Activated naive CD4-positive, alpha-beta T cell treated with anti-CD3 and anti-CD28 coated beads, Interleukin-2, amount 10 ng/mL, durations not matched to agents 7 days and 5 days (primary cell): ENCODE measurements at regions not wholly inside any gene's neighbourhood (a gene's known extent, or its start where the extent isn't known, plus 50 kb on each side); places are given as distances from the start of the nearest gene placed in this dataset.

Experiments used
- CTCF ChIA-PET: fragments of 350-600 bp; sonication (Branson Sonifier 250); formaldehyde crosslinking; loops from one replicate; lab custom pipeline; 2021; ENCODE audit warnings: antibody characterized with exemption; lab: Charles Lee
- DNase-seq: peaks from one replicate; pipeline ENCODE4 v3.0.0-alpha.2; 2020
- H3K27ac Mint-ChIP-seq: one replicate; pipeline ENCODE4 v1.8.0; 2021; ENCODE audit warnings: mild to moderate bottlenecking, moderate library complexity, mixed read lengths
- H3K27me3 Mint-ChIP-seq: one replicate; pipeline ENCODE4 v1.8.0; 2021; ENCODE audit warnings: mild to moderate bottlenecking, mixed read lengths
- H3K36me3 Mint-ChIP-seq: one replicate; pipeline ENCODE4 v1.8.0; 2021; ENCODE audit warnings: mixed read lengths
- H3K4me1 Mint-ChIP-seq: one replicate; pipeline ENCODE4 v1.8.0; 2021; ENCODE audit warnings: mixed read lengths
- H3K4me3 Mint-ChIP-seq: one replicate; pipeline ENCODE4 v1.8.0; 2021; ENCODE audit warnings: mild to moderate bottlenecking, moderate library complexity, mixed read lengths
- H3K9me3 Mint-ChIP-seq: one replicate; pipeline ENCODE4 v1.8.0; 2021; ENCODE audit warnings: mixed read lengths

- CTCF ChIA-PET = no interaction called here
- Mint-ChIP-seq H3K4me3 (no peak overlapping the region), H3K36me3 (no peaks in the 10 kb centered on the region), H3K4me1 (no peaks in the 10 kb centered on the region), H3K9me3 (no peaks in the 10 kb centered on the region), H3K27me3 (no peaks in the 10 kb centered on the region), H3K27ac (no peak overlapping the region)
- no peak for DNase-seq
Measured at GRCh38 chr9:16121601-16122286, 568.9 kb downstream of the CCDC171 start.

- DNase-seq = no peak
- Mint-ChIP-seq H3K4me1 (no peaks in the 10 kb centered on the region), H3K4me3 (no peak overlapping the region), H3K27me3 (no peaks in the 10 kb centered on the region), H3K27ac (no peak overlapping the region), H3K36me3 (no peaks in the 10 kb centered on the region), H3K9me3 (no peaks in the 10 kb centered on the region)
- CTCF ChIA-PET = no interaction called here
Measured at GRCh38 chr9:16125629-16126028, 572.8 kb downstream of the CCDC171 start.

- Mint-ChIP-seq H3K27ac (no peak overlapping the region), H3K9me3 (no peaks in the 10 kb centered on the region), H3K27me3 (no peaks in the 10 kb centered on the region), H3K36me3 (no peaks in the 10 kb centered on the region), H3K4me1 (no peaks in the 10 kb centered on the region), H3K4me3 (no peak overlapping the region)
- CTCF ChIA-PET = no interaction called here
- DNase-seq = no peak
Measured at GRCh38 chr9:16126042-16126441, 573.2 kb downstream of the CCDC171 start.

- Mint-ChIP-seq H3K27ac (no peak overlapping the region), H3K4me1 (no peaks in the 10 kb centered on the region), H3K27me3 (no peaks in the 10 kb centered on the region), H3K9me3 (no peaks in the 10 kb centered on the region), H3K36me3 (no peaks in the 10 kb centered on the region), H3K4me3 (no peak overlapping the region)
- no peak for DNase-seq
- CTCF ChIA-PET = no interaction called here
Measured at GRCh38 chr9:16128003-16128402, 575.2 kb downstream of the CCDC171 start.

GRCh38 chr9:16131264-16131663 lies 578.4 kb downstream of the CCDC171 start:
- H3K4me3 Mint-ChIP-seq = no peak overlapping the region
- no peaks in the 10 kb centered on the region for H3K27me3 Mint-ChIP-seq
- no peak for DNase-seq
- H3K4me1 Mint-ChIP-seq = no peaks in the 10 kb centered on the region
- H3K36me3 Mint-ChIP-seq = no peaks in the 10 kb centered on the region
- CTCF ChIA-PET = interaction anchor here (3.3 kb wide), 1 partner anchor 259 kb away, joined by 23 read pairs; no protein-coding TSS in a partner anchor
- H3K27ac Mint-ChIP-seq = no peak overlapping the region
- no peaks in the 10 kb centered on the region for H3K9me3 Mint-ChIP-seq

GRCh38 chr9:16132513-16132912 lies 579.7 kb downstream of the CCDC171 start:
- no peaks in the 10 kb centered on the region for H3K27me3 Mint-ChIP-seq
- no peaks in the 10 kb centered on the region for H3K36me3 Mint-ChIP-seq
- DNase-seq = no peak
- H3K9me3 Mint-ChIP-seq = no peaks in the 10 kb centered on the region
- H3K4me1 Mint-ChIP-seq = no peaks in the 10 kb centered on the region
- H3K27ac Mint-ChIP-seq = no peak overlapping the region
- H3K4me3 Mint-ChIP-seq = no peak overlapping the region
- CTCF ChIA-PET = interaction anchor here (2.0 to 3.3 kb wide), 2 partner anchors 23 to 260 kb away, joined by 5 to 23 read pairs; no protein-coding TSS in a partner anchor

GRCh38 chr9:16133032-16133431 lies 580.2 kb downstream of the CCDC171 start:
- Mint-ChIP-seq H3K36me3 (no peaks in the 10 kb centered on the region), H3K27me3 (no peaks in the 10 kb centered on the region), H3K27ac (no peak overlapping the region), H3K9me3 (no peaks in the 10 kb centered on the region), H3K4me3 (no peak overlapping the region), H3K4me1 (no peaks in the 10 kb centered on the region)
- CTCF ChIA-PET = interaction anchor here (0.6 to 3.3 kb wide), 7 partner anchors 12 to 260 kb away, joined by 3 to 23 read pairs (median 5); no protein-coding TSS in a partner anchor
- DNase-seq = no peak

- CTCF ChIA-PET = interaction anchor here (0.6 to 3.3 kb wide), 11 partner anchors 11 to 1567 kb away, joined by 3 to 23 read pairs (median 3); no protein-coding TSS in a partner anchor
Measured at GRCh38 chr9:16133556-16134227, 580.8 kb downstream of the CCDC171 start.

GRCh38 chr9:16134351-16134750 lies 581.5 kb downstream of the CCDC171 start:
- H3K9me3 Mint-ChIP-seq = no peaks in the 10 kb centered on the region
- H3K36me3 Mint-ChIP-seq = no peaks in the 10 kb centered on the region
- CTCF ChIA-PET = interaction anchor here (1.0 to 3.3 kb wide), 5 partner anchors 11 to 623 kb away, joined by 3 to 23 read pairs (median 6); no protein-coding TSS in a partner anchor
- no peak for DNase-seq
- no peaks in the 10 kb centered on the region for H3K27me3 Mint-ChIP-seq
- no peaks in the 10 kb centered on the region for H3K4me1 Mint-ChIP-seq
- H3K27ac Mint-ChIP-seq = no peak overlapping the region
- no peak overlapping the region for H3K4me3 Mint-ChIP-seq

More at GRCh38 chr9:16133556-16134227, 580.8 kb downstream of the CCDC171 start:
- Mint-ChIP-seq H3K9me3 (no peaks in the 10 kb centered on the region), H3K27ac (no peak overlapping the region), H3K4me1 (no peaks in the 10 kb centered on the region), H3K27me3 (no peaks in the 10 kb centered on the region), H3K4me3 (no peak overlapping the region), H3K36me3 (no peaks in the 10 kb centered on the region)
- peak; percentile 27 for DNase-seq

GRCh38 chr9:16135968-16136367 lies 583.1 kb downstream of the CCDC171 start:
- H3K27me3 Mint-ChIP-seq = no peaks in the 10 kb centered on the region
- H3K4me1 Mint-ChIP-seq = no peaks in the 10 kb centered on the region
- DNase-seq = no peak
- CTCF ChIA-PET = interaction anchor here (0.5 to 1.2 kb wide), 2 partner anchors 262 to 289 kb away, joined by 4 read pairs; no protein-coding TSS in a partner anchor
- no peaks in the 10 kb centered on the region for H3K9me3 Mint-ChIP-seq
- H3K36me3 Mint-ChIP-seq = no peaks in the 10 kb centered on the region
- H3K4me3 Mint-ChIP-seq = no peak overlapping the region
- no peak overlapping the region for H3K27ac Mint-ChIP-seq

- no peak for DNase-seq
Measured at GRCh38 chr9:16136451-16136850, 583.6 kb downstream of the CCDC171 start.

GRCh38 chr9:16136961-16137360 lies 584.1 kb downstream of the CCDC171 start:
- Mint-ChIP-seq H3K4me3 (no peak overlapping the region), H3K4me1 (no peaks in the 10 kb centered on the region), H3K36me3 (no peaks in the 10 kb centered on the region), H3K27me3 (no peaks in the 10 kb centered on the region), H3K27ac (no peak overlapping the region), H3K9me3 (no peaks in the 10 kb centered on the region)
- CTCF ChIA-PET = no interaction called here
- DNase-seq = no peak

More at GRCh38 chr9:16136451-16136850, 583.6 kb downstream of the CCDC171 start:
- Mint-ChIP-seq H3K36me3 (no peaks in the 10 kb centered on the region), H3K4me3 (no peak overlapping the region), H3K4me1 (no peaks in the 10 kb centered on the region), H3K27ac (no peak overlapping the region), H3K27me3 (no peaks in the 10 kb centered on the region), H3K9me3 (no peaks in the 10 kb centered on the region)
- CTCF ChIA-PET = interaction anchor here (0.5 kb wide), 1 partner anchor 290 kb away, joined by 4 read pairs; no protein-coding TSS in a partner anchor

GRCh38 chr9:16138561-16139491 lies 586.0 kb downstream of the CCDC171 start:
- CTCF ChIA-PET = no interaction called here
- H3K4me3 Mint-ChIP-seq = no peak overlapping the region
- no peaks in the 10 kb centered on the region for H3K9me3 Mint-ChIP-seq
- H3K36me3 Mint-ChIP-seq = no peaks in the 10 kb centered on the region
- H3K27ac Mint-ChIP-seq = no peak overlapping the region
- DNase-seq = no peak
- H3K27me3 Mint-ChIP-seq = no peaks in the 10 kb centered on the region
- H3K4me1 Mint-ChIP-seq = no peaks in the 10 kb centered on the region

GRCh38 chr9:16139774-16140173 lies 586.9 kb downstream of the CCDC171 start:
- Mint-ChIP-seq H3K27ac (no peak overlapping the region), H3K4me1 (no peaks in the 10 kb centered on the region), H3K4me3 (no peak overlapping the region), H3K27me3 (no peaks in the 10 kb centered on the region), H3K9me3 (no peaks in the 10 kb centered on the region), H3K36me3 (no peaks in the 10 kb centered on the region)
- no peak for DNase-seq
- CTCF ChIA-PET = no interaction called here
